GM21786 (cell line): ENCODE measurements at regions not wholly inside any gene's neighbourhood (a gene's known extent, or its start where the extent isn't known, plus 50 kb on each side); places are given as distances from the start of the nearest gene placed in this dataset.
"Not testable (repeated sequence)": the region's sequence is repeated elsewhere in the genome, so short reads cannot be mapped to it uniquely, and the experiment has no call there.

Experiments
- ATAC-seq: cut with Tn5 transposase; IDR thresholded peaks from one replicate; pipeline ENCODE4 v1.9.1; 2021; ENCODE audit not compliant: unreplicated experiment

DNA sequence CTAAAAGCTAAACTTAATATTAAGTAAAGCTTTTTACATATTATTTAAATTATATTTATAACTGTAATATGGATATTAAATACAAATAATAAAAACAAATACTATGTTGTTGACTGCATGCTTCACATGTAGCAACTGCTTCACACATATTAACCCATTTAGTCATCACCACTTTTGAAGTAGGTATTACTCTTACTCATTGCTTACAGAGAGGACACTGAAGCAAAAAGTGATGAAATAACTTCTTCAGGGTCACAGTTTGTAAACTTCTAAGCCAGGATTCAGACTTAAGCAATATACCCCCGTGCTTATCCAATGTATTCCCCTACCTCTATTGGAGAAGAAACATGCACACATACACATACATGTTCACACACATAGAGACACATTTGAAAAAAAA, 166.6 kb downstream of the DKK2 start:
- no peak for ATAC-seq

DNA sequence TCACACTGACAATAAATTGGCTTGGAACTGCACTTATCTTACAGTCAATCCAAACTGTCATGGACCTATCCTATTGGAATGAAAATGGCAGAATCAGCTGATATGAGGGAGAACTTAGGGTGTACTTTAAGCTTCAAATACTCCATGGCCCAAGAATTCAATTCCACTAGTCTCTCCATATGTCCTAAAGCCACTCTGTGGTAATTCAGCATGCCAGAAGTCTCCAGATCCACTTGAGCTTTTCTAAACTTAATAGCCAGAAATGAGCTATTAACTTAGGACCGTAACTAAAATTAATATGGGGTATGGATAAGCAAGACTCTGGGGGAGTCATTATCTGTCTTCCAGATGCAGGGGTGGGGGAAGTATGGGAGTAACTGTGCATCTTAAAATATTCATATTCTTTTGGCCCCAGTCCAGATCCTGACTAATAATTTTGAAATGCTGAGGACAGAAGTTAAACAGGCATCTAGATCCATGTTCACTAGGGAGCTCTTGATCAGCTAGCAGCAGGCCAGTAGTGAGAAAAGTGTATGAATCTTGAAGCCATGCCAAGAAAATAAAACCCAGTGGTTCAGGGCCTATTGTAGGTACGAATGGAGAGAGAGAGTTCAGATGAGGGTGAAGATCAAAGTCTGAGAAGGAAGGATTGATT, 167.6 kb downstream of the DKK2 start:
- ATAC-seq = no peak

- ATAC-seq = no peak
Observed at GRCh38 chr4:106864231-106864630, 171.9 kb downstream of the DKK2 start.

GRCh38 chr4:106854569-106855351, 181.4 kb downstream of the DKK2 start:
- ATAC-seq = no peak

DNA sequence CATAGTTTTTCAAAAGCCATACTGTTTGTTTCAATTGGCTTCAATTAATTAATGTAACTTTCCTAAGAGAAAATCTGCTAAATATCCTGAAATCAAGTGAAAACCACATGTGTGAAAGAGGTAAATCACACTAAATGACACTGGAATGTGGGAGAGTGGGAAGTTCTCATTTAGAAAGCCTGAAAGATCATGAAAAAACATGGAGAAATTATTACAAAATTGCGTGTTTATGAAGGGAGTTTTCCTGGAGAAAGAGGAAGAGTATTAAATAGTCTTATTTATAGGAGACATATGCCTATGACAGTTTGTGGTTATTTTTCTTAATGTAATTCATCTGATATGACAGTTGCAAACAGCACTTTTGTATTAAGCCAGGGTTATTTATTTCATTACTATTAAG, 183.7 kb downstream of the DKK2 start:
- no peak for ATAC-seq

DNA sequence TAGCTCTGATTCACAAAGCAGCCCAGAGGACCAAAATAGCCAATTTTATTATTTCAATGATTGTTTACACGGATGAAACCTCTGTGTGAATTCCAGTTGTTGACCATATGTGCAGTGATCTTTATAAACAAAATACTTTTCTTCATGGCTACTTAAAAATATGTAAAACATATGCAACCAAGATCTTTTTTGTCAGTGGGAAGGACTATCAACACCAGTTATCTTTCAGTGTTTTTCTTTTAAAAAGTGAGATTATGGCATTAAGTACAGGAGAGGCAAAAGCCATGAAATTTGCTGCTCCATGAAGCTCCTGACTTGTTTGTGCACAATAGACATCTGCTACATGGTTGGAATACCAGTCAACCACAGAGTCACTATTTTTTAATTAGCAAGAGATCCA, 184.4 kb downstream of the DKK2 start:
- ATAC-seq = no peak

GRCh38 chr4:106850691-106851090, 185.4 kb downstream of the DKK2 start:
- ATAC-seq = no peak

- no peak for ATAC-seq
Observed at GRCh38 chr4:106835919-106836318, 200.2 kb downstream of the DKK2 start.

- no peak for ATAC-seq
Observed at GRCh38 chr4:106830879-106831278, 205.2 kb downstream of the DKK2 start.

- no peak for ATAC-seq
Observed at GRCh38 chr4:106818764-106819163, 217.3 kb downstream of the DKK2 start.

DNA sequence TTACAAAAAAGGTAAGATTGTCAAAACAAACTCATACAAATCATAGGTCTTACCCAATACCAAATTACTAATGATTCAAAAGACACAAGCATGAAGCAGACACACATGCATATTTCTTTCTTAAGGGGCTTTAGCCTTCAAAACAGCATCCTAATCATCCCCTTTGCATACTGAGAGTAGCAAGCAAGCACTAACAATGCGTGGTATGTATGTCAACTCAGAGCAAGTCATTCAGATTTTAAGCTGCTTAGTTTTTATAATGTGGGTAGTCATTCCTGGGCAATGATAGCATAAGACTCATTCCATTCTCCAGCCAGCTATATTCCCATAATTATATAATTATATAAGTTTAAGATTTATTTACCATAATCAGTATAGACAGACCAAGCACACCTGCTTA, 219.6 kb downstream of the DKK2 start:
- no peak for ATAC-seq

DNA sequence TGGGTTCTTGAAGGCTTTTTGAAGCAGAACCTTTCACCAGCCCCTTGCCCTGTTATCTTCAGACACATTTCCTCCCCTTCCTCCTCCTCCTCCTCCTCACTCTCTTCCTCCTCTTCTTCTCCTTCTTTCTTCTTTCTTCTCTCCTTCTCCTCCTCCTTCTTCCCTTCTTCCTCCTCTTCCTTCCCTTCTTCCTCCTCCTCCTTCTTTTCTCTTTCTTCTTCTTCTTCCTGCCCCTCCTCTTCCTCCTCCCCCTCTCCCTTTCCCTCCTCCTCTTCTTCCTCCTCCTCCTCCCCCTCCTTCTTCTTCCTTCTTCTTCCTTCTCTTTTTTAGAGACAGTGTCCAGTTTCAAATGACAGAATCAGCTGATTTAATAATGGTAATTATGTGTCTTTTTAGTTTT, 226.0 kb downstream of the DKK2 start:
- ATAC-seq = no peak

DNA sequence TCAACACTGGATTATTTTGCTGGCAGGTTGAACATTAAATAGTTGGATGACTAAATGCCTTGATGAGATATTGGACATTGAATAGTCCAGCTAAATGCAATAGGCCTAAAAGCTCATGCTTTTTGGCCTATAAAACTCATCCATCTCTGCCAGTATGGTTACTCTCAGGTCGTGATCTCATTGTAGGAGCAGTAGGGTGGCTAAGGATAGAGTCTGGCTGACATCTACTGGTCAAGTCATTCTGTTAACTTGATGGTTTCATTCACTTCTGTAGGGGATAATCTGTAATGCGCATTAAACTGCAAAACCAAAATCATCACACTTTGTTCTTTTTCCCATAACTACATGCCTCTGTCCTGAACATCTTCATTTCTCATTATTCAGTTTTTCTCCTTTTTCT, 227.0 kb downstream of the DKK2 start:
- no peak for ATAC-seq

GRCh38 chr4:106806158-106806797, 229.8 kb downstream of the DKK2 start:
- ATAC-seq = no peak

- no peak for ATAC-seq
Observed at GRCh38 chr4:106803083-106803482, 233.0 kb downstream of the DKK2 start.

GRCh38 chr4:106801386-106801785, 234.7 kb downstream of the DKK2 start:
- no peak for ATAC-seq

GRCh38 chr4:106796876-106797275, 239.2 kb downstream of the DKK2 start:
- ATAC-seq = no peak

- no peak for ATAC-seq
Observed at GRCh38 chr4:106795326-106795725, 240.8 kb downstream of the DKK2 start.

- no peak for ATAC-seq
Observed at GRCh38 chr4:106793933-106794332, 242.2 kb downstream of the DKK2 start.

- no peak for ATAC-seq
Observed at GRCh38 chr4:106775636-106776035, 260.5 kb downstream of the DKK2 start.

DNA sequence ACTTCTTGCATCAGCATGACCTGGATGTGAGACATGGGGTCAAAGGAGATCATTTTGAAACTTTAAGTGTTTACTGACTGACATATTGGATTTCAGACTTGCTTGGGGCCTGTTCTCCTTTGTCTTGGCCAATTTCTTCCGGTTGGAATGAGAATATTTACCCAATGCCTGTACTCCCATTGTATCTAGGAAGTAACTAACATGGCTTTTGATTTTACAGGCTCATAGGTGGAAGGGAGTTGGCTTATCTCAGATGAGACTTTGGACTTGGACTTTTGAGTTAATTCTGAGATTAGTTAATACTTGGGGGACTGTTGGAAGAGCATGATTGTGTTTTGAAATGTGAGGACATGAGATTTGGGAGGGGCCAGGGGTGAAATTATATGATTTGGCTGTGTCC, 262.1 kb downstream of the DKK2 start:
- not testable (repeated sequence) for ATAC-seq
